ENCODE measurements at regions not wholly inside any gene's neighbourhood (a gene's known extent, or its start where the extent isn't known, plus 50 kb on each side); places are given as distances from the start of the nearest gene placed in this dataset.

DNA sequence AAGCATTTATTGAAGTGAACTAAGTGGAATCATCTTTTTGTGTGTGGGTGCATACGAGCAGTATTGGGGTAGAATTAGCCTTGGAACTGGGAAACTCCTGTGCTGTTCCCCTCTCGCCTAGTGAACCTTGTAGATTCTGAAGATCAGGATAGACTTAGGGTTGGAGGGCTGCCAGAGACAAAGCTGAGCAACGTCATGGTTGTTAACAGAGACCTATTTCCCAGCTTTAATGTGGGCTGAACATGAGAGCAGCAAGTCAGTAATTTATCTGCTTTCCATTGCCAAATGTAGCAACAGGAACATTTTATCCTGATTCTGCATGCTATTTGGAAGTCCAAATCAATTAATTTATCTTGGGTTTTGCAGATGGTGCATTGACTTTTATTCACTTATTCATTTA is 246.6 kb downstream of the IL20RB start:
- DNase-seq (ENCODE audit: low spot score), result no peak

DNA sequence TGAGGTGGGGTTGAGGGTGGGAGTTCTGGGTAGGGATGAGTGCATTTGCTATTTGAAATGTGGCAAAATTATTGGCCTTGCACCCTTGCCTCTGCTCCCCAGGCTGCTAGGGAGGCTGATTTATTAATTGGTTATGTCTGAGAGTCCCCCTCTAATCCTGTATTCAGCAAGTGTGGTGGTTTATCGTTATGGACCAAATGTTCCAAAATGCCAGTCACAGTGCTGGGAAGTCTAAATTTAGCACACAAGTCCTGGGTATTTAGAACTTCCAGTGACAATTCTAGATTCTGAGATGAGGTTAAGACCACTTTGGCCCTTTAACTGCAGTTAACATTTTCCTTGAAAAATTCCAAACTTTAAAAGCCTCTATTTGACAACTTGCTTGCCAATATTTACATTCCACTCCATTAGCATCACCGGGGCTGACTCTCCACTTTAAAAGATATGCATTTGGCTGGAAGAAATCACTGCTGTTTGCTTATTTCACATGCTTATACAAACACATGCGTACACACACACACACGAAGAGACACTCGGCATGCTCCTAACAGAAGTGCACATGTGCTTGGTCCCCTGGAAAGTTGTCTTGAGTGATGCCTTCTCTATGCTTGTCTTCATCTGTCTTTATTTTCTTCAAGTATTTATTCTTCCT is 247.7 kb downstream of the IL20RB start:
- DNase-seq (ENCODE audit: low spot score), result no peak

DNA sequence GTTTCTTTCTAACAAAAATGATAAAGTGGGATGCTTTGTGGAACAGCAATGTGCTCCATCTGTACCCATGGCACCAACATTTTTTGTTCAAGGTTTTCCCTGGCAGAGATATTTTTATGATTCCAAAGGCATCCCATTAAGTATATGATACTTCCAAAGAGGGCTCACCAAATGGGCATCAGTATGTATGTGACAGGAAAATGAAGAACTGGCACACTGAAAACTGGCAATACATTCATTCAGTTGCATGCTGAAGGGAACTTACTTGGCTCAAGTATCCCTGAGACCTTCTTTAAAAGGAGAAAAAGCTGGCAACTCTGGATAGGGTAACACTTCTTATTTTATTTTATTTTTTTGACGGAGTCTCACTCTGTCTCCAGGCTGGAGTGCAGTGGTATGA is 249.8 kb downstream of the IL20RB start:
- no peak for DNase-seq (ENCODE audit: low spot score)

GRCh38 chr3:137217733-137218132 is 259.9 kb downstream of the IL20RB start:
- DNase-seq (ENCODE audit: low spot score), result no peak

DNA sequence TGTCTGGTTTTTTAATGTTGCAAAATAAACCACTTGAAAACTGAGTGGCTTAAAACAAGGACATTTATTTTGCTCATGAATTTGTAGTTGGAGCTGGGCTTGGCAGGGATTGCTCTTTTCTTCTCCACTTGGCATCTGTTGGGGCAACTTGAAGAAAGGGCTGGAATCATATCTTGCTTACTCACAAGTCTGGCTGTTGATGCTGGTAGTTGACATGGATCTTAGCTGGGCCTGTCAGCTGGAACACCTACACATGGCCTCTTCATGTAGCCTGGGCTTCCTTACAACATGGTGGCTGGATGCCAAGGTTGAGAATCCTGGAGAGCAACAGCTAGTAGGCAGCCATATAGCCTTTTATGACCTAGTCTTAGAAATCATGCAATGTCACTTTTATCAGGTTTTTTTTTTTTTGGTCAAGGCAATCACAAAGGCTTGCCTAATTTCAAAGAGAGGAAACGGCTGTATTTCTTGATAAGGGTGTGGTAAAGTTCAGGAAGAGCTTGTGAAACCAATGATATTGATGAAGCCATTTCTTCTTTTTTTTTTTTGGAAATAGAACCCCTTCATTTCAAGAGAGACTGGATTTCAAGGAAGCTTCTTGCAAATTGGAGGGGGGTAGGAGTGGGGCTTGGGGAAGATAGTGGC is 262.1 kb downstream of the IL20RB start:
- no peak for DNase-seq (ENCODE audit: low spot score)

DNA sequence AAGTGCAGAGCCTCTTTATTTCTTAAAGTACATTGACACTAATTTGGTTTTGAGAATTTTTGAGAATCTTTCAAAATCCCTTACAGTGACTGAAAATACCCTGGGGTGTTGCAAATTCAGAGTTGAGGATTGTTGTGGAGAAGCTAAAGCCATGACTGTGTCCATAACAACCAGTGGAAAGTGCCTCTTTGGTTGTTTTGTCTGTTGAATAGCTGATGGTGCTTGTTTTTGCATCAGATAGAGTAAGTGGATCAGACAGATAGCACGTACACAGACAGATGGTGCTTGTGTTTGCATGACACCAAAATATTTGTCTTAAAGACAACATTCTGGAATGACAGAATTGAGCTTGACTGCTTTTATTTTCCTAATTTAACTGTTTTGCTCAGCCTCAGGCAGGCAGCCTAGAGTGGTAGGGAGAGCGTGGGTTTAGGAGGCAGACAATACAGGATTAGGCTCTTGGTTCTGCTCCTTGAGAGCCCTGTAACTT is 265.0 kb downstream of the IL20RB start:
- no peak for DNase-seq (ENCODE audit: low spot score)

- no peak for DNase-seq (ENCODE audit: low spot score)
Observed at GRCh38 chr3:137224464-137224863, 266.7 kb downstream of the IL20RB start.

- DNase-seq (ENCODE audit: low spot score), result no peak
Observed at GRCh38 chr3:137242836-137243400, 285.1 kb downstream of the IL20RB start.

GRCh38 chr3:137246491-137246890 is 288.7 kb downstream of the IL20RB start:
- no peak for DNase-seq (ENCODE audit: low spot score)

DNA sequence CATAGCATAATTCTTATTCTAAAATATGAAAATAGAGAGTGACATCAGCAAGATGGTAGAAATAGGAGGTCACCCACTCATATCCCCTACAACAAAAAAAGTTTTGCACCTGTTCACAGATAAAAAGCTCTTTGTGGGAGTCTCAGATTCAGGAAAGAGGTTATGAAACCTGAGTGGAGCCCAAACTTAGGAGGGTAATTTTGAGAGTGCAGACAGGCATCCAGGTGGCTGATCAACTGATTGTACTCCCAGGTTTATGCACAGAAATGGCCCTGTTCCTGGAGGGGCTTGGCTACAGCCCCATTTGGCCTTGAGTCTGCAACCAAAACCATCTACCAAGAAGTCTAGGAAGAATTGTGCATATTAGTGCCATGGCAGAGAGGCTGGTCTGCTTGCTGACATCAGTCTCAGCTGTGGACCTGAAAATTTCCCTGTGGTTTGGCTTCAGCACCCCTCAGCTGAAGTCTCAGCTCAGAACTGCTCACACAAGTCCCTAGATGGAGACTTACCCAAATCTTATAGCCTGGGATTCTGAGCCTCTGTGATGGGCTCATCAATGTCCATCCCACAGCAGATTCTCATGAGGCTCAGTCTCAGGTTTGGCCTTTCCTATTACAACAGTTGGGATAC is 291.6 kb downstream of the IL20RB start:
- DNase-seq (ENCODE audit: low spot score), result no peak

DNA sequence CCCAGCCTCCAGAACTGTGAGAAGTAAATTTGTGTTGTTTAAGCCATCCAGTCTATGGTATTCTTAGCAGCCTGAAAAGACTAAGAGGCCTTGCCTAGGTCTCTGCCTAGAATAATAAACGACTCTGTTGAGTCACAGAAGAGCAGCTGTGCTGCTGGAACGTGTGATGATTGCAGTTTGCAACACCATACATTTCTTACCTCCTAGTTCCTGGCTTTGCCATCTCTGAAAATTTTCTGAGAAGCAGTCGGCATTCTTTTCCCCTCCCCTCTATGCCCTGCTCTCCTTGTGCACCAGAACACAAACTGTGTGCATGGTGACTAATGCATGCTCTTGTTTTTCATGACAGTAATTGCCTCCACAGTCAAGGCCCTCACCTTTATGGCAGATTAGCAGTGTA is 301.3 kb downstream of the IL20RB start:
- no peak for DNase-seq (ENCODE audit: low spot score)

- DNase-seq (ENCODE audit: low spot score), result no peak
Observed at GRCh38 chr3:137259701-137260100, 301.9 kb downstream of the IL20RB start.

DNA sequence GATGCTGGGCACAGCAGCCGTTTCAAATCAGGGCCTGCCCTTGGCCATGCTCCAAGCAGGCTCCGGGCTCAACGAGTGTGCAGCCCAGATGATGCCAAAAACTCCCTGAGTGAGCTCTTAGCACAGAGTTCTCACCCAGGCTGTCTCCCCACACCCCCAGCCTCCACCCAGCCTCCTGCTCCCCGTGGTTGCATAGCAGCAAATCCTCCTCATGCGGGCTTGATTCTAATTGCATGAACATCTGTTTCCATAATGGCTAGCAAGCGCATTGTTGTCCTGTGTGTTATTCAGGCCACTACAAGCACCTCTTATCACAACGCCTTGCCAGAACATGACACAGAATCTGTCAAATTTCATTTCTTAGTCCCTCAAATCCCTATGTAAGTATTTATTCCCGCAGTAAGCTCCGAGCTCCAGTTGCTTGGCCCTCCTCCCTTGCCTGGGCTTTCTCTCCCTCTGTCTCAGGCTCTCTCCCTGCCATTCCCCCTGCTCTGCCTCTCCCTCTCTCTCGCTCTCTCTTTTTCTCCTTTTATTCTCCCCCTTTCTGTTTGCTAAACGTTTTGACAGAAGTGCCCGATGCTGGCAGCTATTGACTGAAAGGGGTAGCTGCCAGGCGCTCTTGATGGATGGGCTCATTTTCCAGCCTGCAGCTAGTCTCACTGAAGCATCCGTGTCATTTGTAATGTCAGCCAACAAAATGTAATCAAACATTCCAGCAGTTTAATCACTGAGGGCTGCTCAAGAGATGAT is 306.5 kb downstream of the IL20RB start:
- no peak for DNase-seq (ENCODE audit: low spot score)

- DNase-seq (ENCODE audit: low spot score), result no peak
Observed at GRCh38 chr3:137264843-137265330, 307.1 kb downstream of the IL20RB start.

DNA sequence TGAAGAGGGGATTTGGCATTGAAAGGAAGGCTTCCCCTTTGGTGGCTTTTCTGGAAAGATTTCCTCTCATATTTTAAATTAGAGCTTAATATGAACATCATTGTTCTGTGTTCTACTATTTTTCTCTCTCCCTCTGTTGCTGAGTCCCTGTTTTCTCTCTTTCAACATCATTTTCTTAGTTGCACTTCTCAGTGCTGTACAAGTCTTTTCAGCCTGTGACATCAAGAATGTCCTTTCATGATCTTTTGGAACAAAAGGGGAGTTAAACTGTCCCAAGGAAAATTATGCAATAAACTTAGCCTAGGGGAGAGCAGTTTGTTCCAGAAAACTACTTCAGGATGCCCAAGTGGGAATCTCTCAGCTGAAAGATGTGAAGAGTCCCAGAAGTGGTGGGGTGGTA is 325.1 kb downstream of the IL20RB start:
- DNase-seq (ENCODE audit: low spot score), result no peak

DNA sequence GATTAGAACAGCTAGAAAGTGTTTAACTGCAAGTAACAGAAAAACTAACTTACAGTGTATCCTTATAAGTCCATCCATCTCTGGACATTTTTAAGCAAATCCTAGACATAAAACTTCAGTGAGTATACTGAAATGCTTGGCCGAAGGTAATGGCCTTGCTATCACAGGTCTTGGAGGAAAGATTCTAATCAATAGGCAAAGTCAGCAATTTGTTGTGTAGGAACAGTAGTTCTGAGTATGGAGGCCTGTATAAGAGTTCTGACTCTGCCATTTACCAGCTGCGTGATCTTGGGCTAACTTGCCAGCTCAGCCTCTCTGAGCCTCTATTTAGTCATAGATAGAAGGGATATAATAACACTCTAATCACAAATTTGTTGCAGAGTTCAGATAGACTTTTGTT is 328.1 kb downstream of the IL20RB start:
- DNase-seq (ENCODE audit: low spot score), result no peak

GRCh38 chr3:137293086-137293485 is 335.3 kb downstream of the IL20RB start:
- no peak for DNase-seq (ENCODE audit: low spot score)

DNA sequence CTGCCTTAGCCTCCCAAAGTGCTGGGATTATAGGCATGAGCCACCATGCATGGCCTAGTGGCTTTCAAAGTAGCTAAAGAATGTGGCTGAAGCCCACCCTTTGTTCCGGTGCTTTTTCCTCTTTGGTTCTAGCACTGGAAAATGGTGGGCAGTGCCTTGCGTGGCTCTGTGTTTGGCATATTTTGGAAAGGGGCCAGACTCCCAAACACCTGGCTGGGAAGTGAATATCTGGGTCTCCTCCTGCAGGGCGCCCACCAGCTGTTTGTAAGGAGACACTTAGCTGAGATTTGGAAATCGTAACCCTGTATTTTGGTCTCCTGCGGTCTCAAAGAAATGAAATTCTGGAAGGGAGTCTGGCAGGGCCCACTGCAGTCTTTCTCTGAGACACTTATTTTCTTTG is 336.4 kb downstream of the IL20RB start:
- no peak for DNase-seq (ENCODE audit: low spot score)

- DNase-seq (ENCODE audit: low spot score), result no peak
Observed at GRCh38 chr3:137294839-137295238, 337.1 kb downstream of the IL20RB start.

GRCh38 chr3:137295336-137295735 is 337.6 kb downstream of the IL20RB start:
- no peak for DNase-seq (ENCODE audit: low spot score)

DNA sequence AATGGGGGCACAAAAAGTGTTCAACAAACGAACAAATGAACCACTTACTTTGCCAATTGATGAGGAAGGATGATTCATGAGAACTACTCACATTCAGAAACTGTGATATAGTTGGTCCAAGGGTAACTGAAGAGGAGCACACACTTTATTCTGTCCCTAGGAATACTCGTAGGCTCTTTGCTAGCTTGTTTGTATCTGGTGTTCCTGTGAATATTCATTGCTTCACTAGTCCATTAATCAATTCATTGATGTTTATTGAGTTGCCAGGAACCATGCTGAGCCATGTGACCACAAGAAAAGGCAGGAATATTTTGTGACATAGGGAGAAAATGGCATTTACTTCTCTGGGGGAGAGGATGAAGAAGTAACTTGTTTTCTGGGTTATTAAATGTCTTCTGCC is 338.3 kb downstream of the IL20RB start:
- no peak for DNase-seq (ENCODE audit: low spot score)

DNA sequence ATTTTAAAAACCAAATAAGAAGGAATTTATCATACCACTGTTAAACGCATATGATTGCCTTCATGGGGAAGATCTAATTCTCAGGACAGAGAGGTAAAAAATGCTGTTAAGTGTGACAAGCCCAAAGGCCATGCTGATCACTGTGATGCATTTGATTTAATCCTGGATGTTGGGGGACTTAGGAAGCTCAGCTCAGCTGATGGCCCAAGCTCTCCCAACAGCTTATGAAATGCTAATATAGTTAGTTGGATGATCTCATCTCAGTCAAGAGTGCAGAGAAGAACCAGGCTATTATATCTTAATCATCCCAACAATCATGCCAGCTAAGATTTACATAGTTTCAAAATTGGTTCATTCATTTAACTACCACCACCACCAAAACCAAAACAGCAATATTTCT is 340.0 kb downstream of the IL20RB start:
- DNase-seq (ENCODE audit: low spot score), result no peak
